ENCODE measurements at regions not wholly inside any gene's neighbourhood (a gene's known extent, or its start where the extent isn't known, plus 50 kb on each side); places are given as distances from the start of the nearest gene placed in this dataset.
"Not testable (repeated sequence)": the region's sequence is repeated elsewhere in the genome, so short reads cannot be mapped to it uniquely, and the experiment has no call there.

GRCh38 chr10:2051108-2051507 is 313.8 kb upstream of the ADARB2 start:
- no peak for ATAC-seq
- DNase-seq: no peak
- intact Hi-C loops (cut with DNase I): no loop called here

DNA sequence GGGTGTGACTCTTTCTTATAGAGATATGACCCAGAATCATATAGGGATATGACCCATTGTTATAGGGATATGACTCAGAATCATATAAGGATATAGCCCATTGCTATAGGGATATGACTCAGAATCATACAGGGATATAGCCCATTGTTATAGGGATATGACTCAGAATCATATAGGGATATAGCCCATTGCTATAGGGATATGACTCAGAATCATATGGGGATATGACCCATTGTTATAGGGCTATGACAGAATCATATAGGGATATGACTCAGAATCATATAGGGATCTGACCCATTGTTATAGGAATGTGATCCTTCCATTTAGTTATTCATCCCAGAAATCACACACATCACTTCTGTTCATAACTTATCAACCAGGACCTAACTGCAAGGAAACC is 312.2 kb upstream of the ADARB2 start:
- ATAC-seq: no peak
- intact Hi-C loops (cut with DNase I): no loop called here

DNA sequence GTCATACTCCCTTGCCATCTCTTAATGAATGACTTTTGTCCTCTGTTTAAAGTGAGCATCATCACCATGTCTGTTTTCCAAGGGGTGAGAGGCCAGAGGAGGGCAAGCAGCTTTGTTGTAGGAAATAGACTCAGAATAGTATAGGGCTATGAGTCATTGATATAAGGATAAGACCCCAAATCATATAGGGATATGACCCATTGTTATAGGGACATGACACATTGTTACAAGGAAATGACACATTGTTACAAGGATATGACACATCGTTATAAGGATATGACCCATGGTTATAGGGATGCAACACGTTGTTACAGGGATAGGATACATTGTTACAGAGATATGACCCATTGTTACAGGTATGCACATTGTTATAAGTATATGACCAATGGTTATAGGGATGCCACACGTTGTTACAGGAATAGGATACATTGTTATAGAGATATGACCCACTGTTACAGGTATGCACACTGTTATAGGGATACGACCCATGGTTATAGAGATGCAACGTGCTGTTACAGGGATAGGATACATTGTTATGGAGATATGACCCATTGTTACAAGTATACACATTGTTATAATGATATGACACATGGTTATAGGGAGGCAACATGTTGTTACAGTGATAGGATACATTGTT is 311.1 kb upstream of the ADARB2 start:
- no peak for DNase-seq
- no peak for ATAC-seq
- intact Hi-C loops (cut with DNase I): no loop called here

More for the DNA sequence above, 312.2 kb upstream of the ADARB2 start:
- DNase-seq: no peak

DNA sequence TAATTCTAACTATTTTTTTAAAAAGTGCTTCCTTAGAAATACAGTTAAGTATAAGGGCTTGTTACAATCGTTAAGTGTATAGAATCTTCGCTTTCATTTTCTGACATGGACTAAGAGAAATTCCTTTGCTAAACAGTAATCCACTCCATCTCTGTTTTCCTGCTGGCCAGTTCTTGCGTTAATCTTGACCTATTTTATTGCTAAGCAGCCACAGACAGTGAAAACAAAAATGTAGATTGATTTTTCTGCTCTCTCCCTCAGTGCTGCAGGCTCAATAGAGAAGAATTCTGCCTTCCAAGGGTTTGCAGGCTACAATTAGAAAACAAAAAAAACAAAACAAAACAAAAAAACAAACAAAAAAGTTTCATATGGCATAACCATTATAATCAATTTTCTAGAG is 310.4 kb upstream of the ADARB2 start:
- intact Hi-C loops (cut with DNase I): no loop called here
- ATAC-seq (no peak), DNase-seq (no peak)

DNA sequence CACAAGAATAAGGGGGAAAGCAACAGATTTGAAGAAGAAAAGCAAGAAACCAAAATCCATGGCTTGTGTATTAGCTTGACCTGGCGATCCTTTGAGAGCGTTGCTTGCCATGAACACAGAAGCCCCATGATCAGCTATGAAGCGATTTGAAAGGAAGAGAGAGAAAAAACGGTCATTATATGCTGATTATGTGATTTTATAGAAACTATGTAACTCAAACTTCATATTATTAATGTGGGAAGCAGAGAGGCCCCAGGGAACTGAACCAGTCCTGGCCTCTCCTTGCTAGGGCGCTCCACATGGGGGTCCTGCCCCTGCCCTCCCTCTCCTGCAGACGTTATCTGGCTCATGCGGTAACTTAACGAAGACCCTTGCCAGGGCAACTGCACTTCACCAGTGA is 306.1 kb upstream of the ADARB2 start:
- DNase-seq: no peak
- intact Hi-C loops (cut with DNase I): no loop called here
- no peak for ATAC-seq

GRCh38 chr10:2038036-2038435 is 300.7 kb upstream of the ADARB2 start:
- DNase-seq: no peak
- ATAC-seq: no peak
- intact Hi-C loops (cut with DNase I): no loop called here

DNA sequence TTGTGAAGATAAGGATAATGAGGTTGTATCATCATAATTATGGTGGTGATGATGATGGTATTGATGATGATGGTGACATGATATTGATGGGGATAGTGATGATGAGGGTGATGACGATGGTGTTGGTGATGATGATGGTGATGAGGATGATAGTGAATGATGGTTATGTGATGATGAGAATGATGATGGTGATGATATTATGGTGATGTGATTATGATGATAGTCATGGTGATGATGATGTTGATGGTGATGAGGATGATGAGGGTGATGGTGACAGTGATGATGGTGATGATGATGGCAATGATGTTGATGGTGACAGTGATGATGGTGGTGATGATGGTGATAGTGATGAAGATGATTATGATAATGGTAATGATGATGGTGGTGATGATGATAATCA is 299.9 kb upstream of the ADARB2 start:
- ATAC-seq (no peak), DNase-seq (no peak)
- intact Hi-C loops (cut with DNase I): no loop called here

GRCh38 chr10:2036209-2036608 is 298.9 kb upstream of the ADARB2 start:
- intact Hi-C loops (cut with DNase I): no loop called here
- ATAC-seq (no peak), DNase-seq (no peak)

DNA sequence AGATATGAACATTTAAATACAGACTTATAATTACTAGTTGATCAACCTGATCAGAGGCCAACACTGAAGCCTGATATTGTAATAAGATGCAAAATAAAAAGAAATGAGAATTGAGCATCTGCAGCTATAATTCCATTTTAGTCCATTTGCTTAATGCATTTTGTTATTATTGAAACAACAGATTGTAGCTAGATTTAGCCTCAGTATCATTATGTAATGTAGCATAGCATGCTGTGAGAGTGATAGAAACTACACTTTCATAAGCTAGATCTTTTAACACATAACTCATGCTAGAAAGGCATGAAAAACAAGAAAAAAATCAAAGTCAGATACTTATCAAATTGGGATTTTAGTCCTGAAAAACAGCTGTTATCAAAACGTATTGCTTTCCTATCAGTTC is 292.7 kb upstream of the ADARB2 start:
- no peak for DNase-seq
- intact Hi-C loops (cut with DNase I): no loop called here
- no peak for ATAC-seq

DNA sequence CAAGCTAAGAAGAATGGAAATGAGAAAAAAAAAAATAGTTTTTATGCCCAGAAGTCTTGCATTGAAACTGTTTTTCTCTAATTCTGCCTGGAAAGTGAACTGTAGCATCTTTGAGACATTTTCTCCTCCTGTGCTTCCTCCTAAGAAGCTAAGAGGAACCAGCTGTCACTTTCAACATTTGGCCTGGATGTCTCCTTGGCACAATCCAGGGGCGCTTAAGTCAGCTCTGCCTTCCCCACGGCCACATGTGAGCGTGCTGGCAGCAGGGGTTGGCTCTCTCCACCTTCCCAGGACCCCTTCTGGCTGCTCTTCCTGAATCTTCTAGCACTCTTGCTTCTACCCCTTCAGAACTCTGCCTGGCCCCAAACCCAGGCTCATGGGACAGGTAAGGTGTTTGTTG is 289.6 kb upstream of the ADARB2 start:
- no peak for DNase-seq
- intact Hi-C loops (cut with DNase I): no loop called here

GRCh38 chr10:2024750-2025149 is 287.4 kb upstream of the ADARB2 start:
- ATAC-seq; DNase-seq; intact Hi-C loops (cut with DNase I): not testable (repeated sequence)

More for the DNA sequence above, 289.6 kb upstream of the ADARB2 start:
- ATAC-seq: no peak

DNA sequence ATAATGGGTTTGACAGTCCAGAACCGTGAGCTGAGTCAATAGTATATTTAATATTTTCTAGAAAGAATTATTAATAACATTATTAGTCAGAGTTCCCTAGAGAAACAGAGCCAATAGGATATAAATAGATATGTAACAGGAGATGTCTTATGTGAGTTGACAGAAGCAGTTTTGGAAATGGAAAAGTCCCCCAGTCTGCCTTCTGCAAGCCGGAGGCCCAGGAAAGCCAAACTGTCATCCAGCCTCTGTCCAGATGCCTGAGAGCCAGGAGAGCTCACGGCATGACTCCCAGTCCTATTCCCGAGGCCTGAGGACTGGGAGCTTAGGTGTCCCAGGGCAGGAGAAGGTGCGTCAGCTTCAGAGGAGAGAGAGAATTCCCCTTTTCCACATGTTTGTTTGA is 286.4 kb upstream of the ADARB2 start:
- no peak for ATAC-seq
- intact Hi-C loops (cut with DNase I): no loop called here
- no peak for DNase-seq

GRCh38 chr10:2022401-2022800 is 285.1 kb upstream of the ADARB2 start:
- DNase-seq (no peak), ATAC-seq (no peak)
- intact Hi-C loops (cut with DNase I): no loop called here

- intact Hi-C loops (cut with DNase I): no loop called here
- ATAC-seq (no peak), DNase-seq (no peak)
These were observed 283.5 kb upstream of the ADARB2 start for GRCh38 chr10:2020836-2021235.

DNA sequence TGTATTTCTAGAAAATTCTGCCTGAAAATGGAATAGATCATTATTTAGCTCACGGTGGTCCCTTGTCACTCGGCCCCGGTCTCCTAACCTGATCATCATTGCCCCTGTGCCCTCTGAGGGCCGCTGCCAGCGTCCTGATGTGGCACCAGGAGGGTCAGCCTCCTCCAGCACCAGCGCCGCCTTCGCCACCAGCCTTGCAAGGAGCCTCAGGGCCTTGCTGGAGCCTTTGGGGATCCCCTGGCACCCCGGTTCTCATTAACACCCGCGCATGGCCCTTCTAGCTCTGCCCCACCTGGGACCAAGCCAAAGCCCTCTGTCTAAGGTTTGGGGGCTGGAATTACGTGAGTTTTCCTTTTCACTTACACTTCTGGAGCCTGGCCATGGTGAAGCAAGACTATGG is 282.5 kb upstream of the ADARB2 start:
- intact Hi-C loops (cut with DNase I): no loop called here
- DNase-seq: no peak
- ATAC-seq: no peak

DNA sequence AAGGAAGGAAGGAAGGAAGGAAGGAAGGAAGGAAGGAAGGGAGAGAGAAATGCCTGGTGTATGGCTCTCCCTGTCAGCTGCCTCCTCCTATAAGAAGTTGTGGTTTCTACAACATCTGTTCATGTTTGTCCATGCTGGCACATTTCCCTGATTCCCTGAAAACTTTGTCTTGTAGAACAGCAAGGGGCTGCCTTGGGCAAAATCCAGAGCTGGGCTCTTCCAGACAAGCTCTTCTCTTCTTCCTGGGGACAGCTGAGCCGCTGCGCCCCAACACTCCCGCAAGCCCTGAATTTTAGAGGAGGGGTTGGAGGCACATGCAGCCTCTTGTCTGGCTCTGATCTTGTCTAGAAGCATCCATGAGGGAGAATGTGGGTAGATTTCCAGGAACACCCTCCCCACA is 282.0 kb upstream of the ADARB2 start:
- DNase-seq (no peak), ATAC-seq (no peak)
- intact Hi-C loops (cut with DNase I): no loop called here

DNA sequence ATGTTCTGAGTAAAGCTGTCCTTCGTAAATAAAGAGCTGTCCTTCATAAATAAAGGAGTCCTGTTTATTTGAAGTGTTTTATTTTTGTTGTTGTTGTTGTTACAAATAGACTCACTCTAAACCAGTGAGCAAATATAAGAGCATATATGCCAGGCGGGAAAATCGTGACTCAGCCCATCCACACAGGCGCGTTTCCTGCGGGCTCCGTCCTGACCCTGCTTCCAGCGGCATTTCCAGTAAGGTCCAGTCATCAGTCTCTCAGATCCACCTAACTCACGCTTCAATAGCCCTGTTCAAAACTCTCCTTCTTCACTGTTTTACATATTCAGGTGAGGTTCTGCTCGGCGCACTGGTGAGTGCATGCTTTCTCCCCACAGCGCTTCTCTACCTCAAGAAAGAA is 277.2 kb upstream of the ADARB2 start:
- DNase-seq: no peak
- no peak for ATAC-seq
- intact Hi-C loops (cut with DNase I): no loop called here

GRCh38 chr10:2012209-2012608 is 274.9 kb upstream of the ADARB2 start:
- ATAC-seq: no peak

GRCh38 chr10:2011106-2011716 is 273.9 kb upstream of the ADARB2 start:
- DNase-seq: no peak
- ATAC-seq: no peak
- intact Hi-C loops (cut with DNase I): no loop called here

More at GRCh38 chr10:2012209-2012608, 274.9 kb upstream of the ADARB2 start:
- DNase-seq: no peak
- intact Hi-C loops (cut with DNase I): no loop called here

DNA sequence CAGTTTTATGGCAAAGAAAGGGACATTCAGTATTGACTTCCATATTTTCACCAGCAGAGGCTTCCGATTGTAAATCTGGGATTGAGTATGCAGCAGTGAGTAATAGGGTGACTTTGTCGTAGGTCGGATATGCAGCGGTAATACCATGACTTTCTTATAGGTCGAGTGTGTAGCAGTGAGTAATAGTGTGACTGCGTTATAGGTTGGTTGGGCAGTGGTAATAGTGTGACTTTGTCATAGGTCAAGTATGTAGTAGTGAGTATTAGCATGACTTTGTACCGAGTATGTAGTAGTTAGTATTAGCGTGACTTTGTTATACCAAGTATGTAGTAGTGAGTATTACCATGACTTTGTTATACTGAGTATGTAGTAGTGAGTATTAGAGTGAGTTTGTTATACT is 268.2 kb upstream of the ADARB2 start:
- intact Hi-C loops (cut with DNase I): no loop called here
- ATAC-seq (no peak), DNase-seq (no peak)

- no peak for ATAC-seq
- DNase-seq: no peak
These were observed 255.6 kb upstream of the ADARB2 start for GRCh38 chr10:1992930-1993329.

More at GRCh38 chr10:1992930-1993329, 255.6 kb upstream of the ADARB2 start:
- intact Hi-C loops (cut with DNase I): no loop called here
